ENCODE measurements at regions not wholly inside any gene's neighbourhood (a gene's known extent, or its start where the extent isn't known, plus 50 kb on each side); places are given as distances from the start of the nearest gene placed in this dataset.

- TF ChIP-seq SNAI2 (CRISPR knock-in tag; IDR thresholded peaks at IDR 0.05) (no peak), PATZ1 (CRISPR knock-in tag; IDR thresholded peaks at IDR 0.05; ENCODE audit: borderline replicate concordance) (no peak), ZNF8 (CRISPR knock-in tag; IDR thresholded peaks at IDR 0.05) (no peak), TOX (CRISPR knock-in tag; IDR thresholded peaks at IDR 0.05; ENCODE audit: borderline replicate concordance) (no peak), ZNF565 (CRISPR knock-in tag; conservative IDR thresholded peaks at IDR 0.05; ENCODE audit: low read depth) (no peak), ARNTL (CRISPR knock-in tag; IDR thresholded peaks at IDR 0.05; ENCODE audit: borderline replicate concordance, low read depth) (no peak), BACH2 (CRISPR knock-in tag; IDR thresholded peaks at IDR 0.05; ENCODE audit: borderline replicate concordance) (no peak)
- TF ChIP-seq, protein P1, sequence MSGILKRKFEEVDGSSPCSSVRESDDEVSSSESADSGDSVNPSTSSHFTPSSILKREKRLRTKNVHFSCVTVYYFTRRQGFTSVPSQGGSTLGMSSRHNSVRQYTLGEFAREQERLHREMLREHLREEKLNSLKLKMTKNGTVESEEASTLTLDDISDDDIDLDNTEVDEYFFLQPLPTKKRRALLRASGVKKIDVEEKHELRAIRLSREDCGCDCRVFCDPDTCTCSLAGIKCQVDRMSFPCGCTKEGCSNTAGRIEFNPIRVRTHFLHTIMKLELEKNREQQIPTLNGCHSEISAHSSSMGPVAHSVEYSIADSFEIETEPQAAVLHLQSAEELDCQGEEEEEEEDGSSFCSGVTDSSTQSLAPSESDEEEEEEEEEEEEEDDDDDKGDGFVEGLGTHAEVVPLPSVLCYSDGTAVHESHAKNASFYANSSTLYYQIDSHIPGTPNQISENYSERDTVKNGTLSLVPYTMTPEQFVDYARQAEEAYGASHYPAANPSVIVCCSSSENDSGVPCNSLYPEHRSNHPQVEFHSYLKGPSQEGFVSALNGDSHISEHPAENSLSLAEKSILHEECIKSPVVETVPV (CRISPR knock-in tag; IDR thresholded peaks at IDR 0.05): no peak
- TF ChIP-seq, protein P2, sequence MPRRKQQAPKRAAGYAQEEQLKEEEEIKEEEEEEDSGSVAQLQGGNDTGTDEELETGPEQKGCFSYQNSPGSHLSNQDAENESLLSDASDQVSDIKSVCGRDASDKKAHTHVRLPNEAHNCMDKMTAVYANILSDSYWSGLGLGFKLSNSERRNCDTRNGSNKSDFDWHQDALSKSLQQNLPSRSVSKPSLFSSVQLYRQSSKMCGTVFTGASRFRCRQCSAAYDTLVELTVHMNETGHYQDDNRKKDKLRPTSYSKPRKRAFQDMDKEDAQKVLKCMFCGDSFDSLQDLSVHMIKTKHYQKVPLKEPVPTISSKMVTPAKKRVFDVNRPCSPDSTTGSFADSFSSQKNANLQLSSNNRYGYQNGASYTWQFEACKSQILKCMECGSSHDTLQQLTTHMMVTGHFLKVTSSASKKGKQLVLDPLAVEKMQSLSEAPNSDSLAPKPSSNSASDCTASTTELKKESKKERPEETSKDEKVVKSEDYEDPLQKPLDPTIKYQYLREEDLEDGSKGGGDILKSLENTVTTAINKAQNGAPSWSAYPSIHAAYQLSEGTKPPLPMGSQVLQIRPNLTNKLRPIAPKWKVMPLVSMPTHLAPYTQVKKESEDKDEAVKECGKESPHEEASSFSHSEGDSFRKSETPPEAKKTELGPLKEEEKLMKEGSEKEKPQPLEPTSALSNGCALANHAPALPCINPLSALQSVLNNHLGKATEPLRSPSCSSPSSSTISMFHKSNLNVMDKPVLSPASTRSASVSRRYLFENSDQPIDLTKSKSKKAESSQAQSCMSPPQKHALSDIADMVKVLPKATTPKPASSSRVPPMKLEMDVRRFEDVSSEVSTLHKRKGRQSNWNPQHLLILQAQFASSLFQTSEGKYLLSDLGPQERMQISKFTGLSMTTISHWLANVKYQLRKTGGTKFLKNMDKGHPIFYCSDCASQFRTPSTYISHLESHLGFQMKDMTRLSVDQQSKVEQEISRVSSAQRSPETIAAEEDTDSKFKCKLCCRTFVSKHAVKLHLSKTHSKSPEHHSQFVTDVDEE (CRISPR knock-in tag; IDR thresholded peaks at IDR 0.05): no peak
Observed at GRCh38 chr15:39511000-39511915, 69.6 kb upstream of the THBS1 start.
